HG03103 (cell line): ENCODE measurements at regions not wholly inside any gene's neighbourhood (a gene's known extent, or its start where the extent isn't known, plus 50 kb on each side); places are given as distances from the start of the nearest gene placed in this dataset.
"Not testable (repeated sequence)": the region's sequence is repeated elsewhere in the genome, so short reads cannot be mapped to it uniquely, and the experiment has no call there.

Experiments used
- ATAC-seq: cut with Tn5 transposase; IDR thresholded peaks from one replicate; pipeline ENCODE4 v1.9.1; 2021; ENCODE audit warnings: low read depth; ENCODE audit not compliant: unreplicated experiment

- no peak for ATAC-seq
Measured at GRCh38 chr10:125257521-125258108, 97.3 kb upstream of the CTBP2 start.

GRCh38 chr10:125256026-125256425 is 95.7 kb upstream of the CTBP2 start:
- no peak for ATAC-seq

GRCh38 chr10:125252937-125253336 is 92.6 kb upstream of the CTBP2 start:
- ATAC-seq, result no peak

GRCh38 chr10:125250834-125251233 is 90.5 kb upstream of the CTBP2 start:
- ATAC-seq, result not testable (repeated sequence)

GRCh38 chr10:125249948-125250347 is 89.6 kb upstream of the CTBP2 start:
- no peak for ATAC-seq

GRCh38 chr10:125248489-125248888 is 88.1 kb upstream of the CTBP2 start:
- no peak for ATAC-seq

GRCh38 chr10:125247576-125247975 is 87.2 kb upstream of the CTBP2 start:
- ATAC-seq, result no peak

- ATAC-seq, result no peak
Measured at GRCh38 chr10:125243532-125244253, 83.3 kb upstream of the CTBP2 start.

- ATAC-seq, result no peak
Measured at GRCh38 chr10:125238682-125239081, 78.3 kb upstream of the CTBP2 start.

GRCh38 chr10:125236091-125236490 is 75.7 kb upstream of the CTBP2 start:
- ATAC-seq, result no peak

GRCh38 chr10:125235093-125236069 is 75.0 kb upstream of the CTBP2 start:
- ATAC-seq, result no peak

- ATAC-seq, result not testable (repeated sequence)
Measured at GRCh38 chr10:125234576-125234975, 74.2 kb upstream of the CTBP2 start.

GRCh38 chr10:125233726-125234125 is 73.4 kb upstream of the CTBP2 start:
- no peak for ATAC-seq

GRCh38 chr10:125232841-125233240 is 72.5 kb upstream of the CTBP2 start:
- ATAC-seq, result no peak

GRCh38 chr10:125231813-125232475 is 71.6 kb upstream of the CTBP2 start:
- ATAC-seq, result no peak

GRCh38 chr10:125231116-125231812 is 70.9 kb upstream of the CTBP2 start:
- ATAC-seq, result no peak

GRCh38 chr10:125230251-125230650 is 69.9 kb upstream of the CTBP2 start:
- ATAC-seq, result no peak

GRCh38 chr10:125228245-125228940 is 68.0 kb upstream of the CTBP2 start:
- not testable (repeated sequence) for ATAC-seq

GRCh38 chr10:125227546-125227945 is 67.2 kb upstream of the CTBP2 start:
- ATAC-seq, result no peak
